ENCODE measurements at regions not wholly inside any gene's neighbourhood (a gene's known extent, or its start where the extent isn't known, plus 50 kb on each side); places are given as distances from the start of the nearest gene placed in this dataset.
A peak's percentile ranks its signal among the peaks of the same experiment; 100 is the strongest.

GRCh38 chr2:219692521-219692920 lies 65.1 kb downstream of the SLC4A3 start:
- DNase-seq: no peak

- peak in 1 of 2 experiments; percentile 16 for DNase-seq
Observed at GRCh38 chr2:219695145-219695709, 67.8 kb downstream of the SLC4A3 start.

GRCh38 chr2:219697811-219698747 lies 70.6 kb downstream of the SLC4A3 start:
- DNase-seq: no peak

- no peak for DNase-seq
Observed at GRCh38 chr2:219698748-219699439, 71.5 kb downstream of the SLC4A3 start.

- DNase-seq: no peak
Observed at GRCh38 chr2:219699440-219699821, 72.0 kb downstream of the SLC4A3 start.

GRCh38 chr2:219701847-219702634 lies 74.6 kb downstream of the SLC4A3 start:
- DNase-seq: no peak

GRCh38 chr2:219702796-219703545 lies 75.5 kb downstream of the SLC4A3 start:
- DNase-seq: no peak

- no peak for DNase-seq
Observed at GRCh38 chr2:219704878-219705277, 77.4 kb downstream of the SLC4A3 start.

GRCh38 chr2:219706823-219707281 lies 79.4 kb downstream of the SLC4A3 start:
- no peak for DNase-seq

GRCh38 chr2:219707496-219708285 lies 80.3 kb downstream of the SLC4A3 start:
- DNase-seq: no peak

- no peak for DNase-seq
Observed at GRCh38 chr2:219709331-219709761, 81.9 kb downstream of the SLC4A3 start.

GRCh38 chr2:219713110-219713509 lies 85.7 kb downstream of the SLC4A3 start:
- DNase-seq: peak in 1 of 2 experiments; percentile 45

GRCh38 chr2:219714681-219715400 lies 87.4 kb downstream of the SLC4A3 start:
- DNase-seq: no peak

- DNase-seq: no peak
Observed at GRCh38 chr2:219718066-219718465, 90.6 kb downstream of the SLC4A3 start.

- DNase-seq: no peak
Observed at GRCh38 chr2:219719521-219719920, 92.1 kb downstream of the SLC4A3 start.

GRCh38 chr2:219720956-219721355 lies 93.5 kb downstream of the SLC4A3 start:
- DNase-seq: no peak

GRCh38 chr2:219722276-219722879 lies 94.9 kb downstream of the SLC4A3 start:
- no peak for DNase-seq

GRCh38 chr2:219723311-219723710 lies 95.9 kb downstream of the SLC4A3 start:
- no peak for DNase-seq

GRCh38 chr2:219724628-219725027 lies 97.2 kb downstream of the SLC4A3 start:
- no peak for DNase-seq

- peak in 1 of 2 experiments; percentile 12 for DNase-seq
Observed at GRCh38 chr2:219726916-219727315, 99.5 kb downstream of the SLC4A3 start.

Measured in NCI-H524 (cell line).